GM12865 (cell line): ENCODE measurements at regions not wholly inside any gene's neighbourhood (a gene's known extent, or its start where the extent isn't known, plus 50 kb on each side); places are given as distances from the start of the nearest gene placed in this dataset.

Experiments
- DNase-seq: peaks from one replicate; pipeline ENCODE4 v3.0.0; 2010; ENCODE audit warnings: low read depth
- H3K4me3 ChIP-seq: 2 replicates; pipeline ENCODE4 v1.5.1; 2011; ENCODE audit warnings: mild to moderate bottlenecking, low read depth, low read length, control low read depth
- CTCF ChIP-seq: IDR thresholded peaks from 2 replicates; pipeline ENCODE4 v1.5.1; 2011; ENCODE audit warnings: low read length, control low read depth, low read depth, inconsistent platforms; ENCODE audit not compliant: insufficient read depth; ENCODE audit errors: missing control alignments

- DNase-seq = no peak
These were observed 181.5 kb downstream of the VRK1 start for GRCh38 chr14:96978525-96979272.

GRCh38 chr14:96979611-96980074 is 182.5 kb downstream of the VRK1 start:
- DNase-seq = no peak
- no peak overlapping the region for H3K4me3 ChIP-seq
- TF ChIP-seq CTCF = no peak

More at GRCh38 chr14:96978525-96979272, 181.5 kb downstream of the VRK1 start:
- no peak overlapping the region for H3K4me3 ChIP-seq
- no peak for TF ChIP-seq CTCF

GRCh38 chr14:96980835-96981234 is 183.7 kb downstream of the VRK1 start:
- no peak for TF ChIP-seq CTCF
- H3K4me3 ChIP-seq = no peak overlapping the region
- no peak for DNase-seq

- no peak for TF ChIP-seq CTCF
- no peak overlapping the region for H3K4me3 ChIP-seq
- DNase-seq = no peak
These were observed 189.3 kb downstream of the VRK1 start for GRCh38 chr14:96986256-96987085.

GRCh38 chr14:96987086-96987474 is 189.9 kb downstream of the VRK1 start:
- peak; percentile 42 for DNase-seq
- no peak overlapping the region for H3K4me3 ChIP-seq
- TF ChIP-seq CTCF = no peak

GRCh38 chr14:96987771-96988170 is 190.6 kb downstream of the VRK1 start:
- TF ChIP-seq CTCF = no peak
- no peak for DNase-seq
- H3K4me3 ChIP-seq = no peak overlapping the region

- H3K4me3 ChIP-seq = no peak overlapping the region
- DNase-seq = no peak
- no peak for TF ChIP-seq CTCF
These were observed 192.1 kb downstream of the VRK1 start for GRCh38 chr14:96989306-96989705.
